ENCODE measurements at regions not wholly inside any gene's neighbourhood (a gene's known extent, or its start where the extent isn't known, plus 50 kb on each side); places are given as distances from the start of the nearest gene placed in this dataset.

GRCh38 chr4:108567831-108568230 is 52.5 kb upstream of the RPL34 start:
- DNase-seq (ENCODE audit: low read depth in 2 of 2, low spot score in 1 of 2): no peak

GRCh38 chr4:108561116-108561515 is 59.3 kb upstream of the RPL34 start:
- no peak for DNase-seq (ENCODE audit: low read depth in 2 of 2, low spot score in 1 of 2)

GRCh38 chr4:108560616-108561015 is 59.8 kb upstream of the RPL34 start:
- DNase-seq (ENCODE audit: low read depth in 2 of 2, low spot score in 1 of 2): no peak

DNA sequence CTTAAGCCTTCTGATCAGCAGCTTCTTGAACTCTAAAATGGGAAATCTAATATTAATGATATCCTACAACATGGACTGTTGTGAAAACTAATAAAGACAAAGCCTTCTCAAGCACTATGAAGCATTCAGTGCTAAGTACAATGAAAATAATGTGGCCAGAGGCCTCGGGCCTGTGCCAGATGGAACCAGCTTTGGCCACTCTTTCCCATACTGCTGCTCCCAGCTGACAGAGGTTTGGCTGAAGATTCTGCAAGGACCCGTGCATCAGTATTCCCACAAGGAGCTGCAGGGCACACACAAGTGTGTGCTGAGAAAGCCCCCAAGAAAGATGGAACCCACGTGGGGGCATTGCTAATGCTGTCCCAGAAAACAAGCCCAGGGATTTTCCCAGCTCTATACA is 60.5 kb upstream of the RPL34 start:
- no peak for DNase-seq (ENCODE audit: low read depth in 2 of 2, low spot score in 1 of 2)

- no peak for DNase-seq (ENCODE audit: low read depth in 2 of 2, low spot score in 1 of 2)
Observed at GRCh38 chr4:108559068-108559793, 61.1 kb upstream of the RPL34 start.

DNA sequence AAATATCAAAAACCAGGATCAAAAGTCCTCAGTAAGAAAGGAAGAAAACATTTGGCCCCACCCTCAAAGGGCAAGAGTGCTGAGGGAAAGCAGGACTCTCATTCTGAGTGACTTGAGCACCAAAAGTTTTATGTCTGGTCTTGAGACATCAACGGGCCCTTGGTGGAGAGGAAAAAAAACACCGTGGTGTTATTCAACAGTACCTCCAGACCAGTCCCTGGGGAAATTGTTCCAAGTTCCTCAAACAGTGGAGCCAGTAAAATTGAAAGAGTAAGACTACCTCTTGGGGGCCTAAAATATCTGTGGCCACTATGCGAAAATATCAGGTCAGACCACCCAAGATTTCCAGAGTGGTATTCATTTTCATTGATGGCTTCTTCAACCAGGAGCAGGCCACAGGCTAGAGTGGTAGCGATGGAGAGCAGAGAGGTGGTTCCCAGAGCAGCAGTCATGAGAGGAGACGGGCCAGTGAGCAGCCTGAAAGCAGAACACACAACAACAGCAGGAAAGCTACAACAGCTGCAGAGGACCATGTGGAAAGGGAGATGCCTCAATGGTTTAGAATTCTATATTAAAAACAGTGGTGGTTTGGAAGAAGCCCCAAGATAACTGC is 63.7 kb upstream of the RPL34 start:
- DNase-seq (ENCODE audit: low read depth in 2 of 2, low spot score in 1 of 2): no peak

DNA sequence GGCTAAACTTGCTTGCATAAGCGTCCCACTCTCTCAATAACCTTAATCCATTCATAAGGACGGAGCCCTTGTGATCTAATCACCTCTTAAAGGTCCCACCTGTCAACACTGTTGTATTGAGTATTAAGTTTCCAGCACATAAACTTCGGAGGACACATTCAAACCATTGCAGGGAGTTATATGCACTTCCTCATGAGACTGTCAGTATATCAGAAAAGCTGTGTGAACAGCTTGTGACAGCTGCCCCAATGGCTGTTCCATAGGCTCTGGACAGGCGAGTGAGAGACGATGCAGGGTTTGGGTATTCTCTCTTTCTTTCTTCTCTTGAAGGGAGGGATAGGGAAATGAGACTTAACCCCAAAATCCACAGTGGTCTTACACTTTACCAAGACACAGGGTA is 64.2 kb upstream of the RPL34 start:
- DNase-seq (ENCODE audit: low read depth in 2 of 2, low spot score in 1 of 2): no peak

DNA sequence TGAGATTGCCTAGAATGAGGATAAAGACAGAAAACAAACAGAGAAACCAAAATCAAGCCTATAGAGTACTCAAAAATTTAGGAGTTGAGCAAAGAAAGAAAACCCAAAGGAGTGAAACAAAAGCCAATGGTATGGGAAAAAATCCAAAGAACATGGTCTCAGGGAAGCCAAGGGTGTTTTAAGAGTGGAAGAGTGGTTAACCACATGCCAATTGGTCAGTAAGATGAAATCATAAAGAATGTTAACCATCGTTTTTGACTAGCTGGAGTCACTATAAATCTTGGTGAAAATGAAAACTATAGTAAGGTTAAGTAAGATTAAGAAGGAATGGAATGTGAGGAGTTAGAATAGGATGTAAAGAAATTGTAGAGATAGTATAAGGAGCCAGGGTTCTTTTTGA is 64.7 kb upstream of the RPL34 start:
- no peak for DNase-seq (ENCODE audit: low read depth in 2 of 2, low spot score in 1 of 2)

- no peak for DNase-seq (ENCODE audit: low read depth in 2 of 2, low spot score in 1 of 2)
Observed at GRCh38 chr4:108547682-108548081, 72.7 kb upstream of the RPL34 start.

- no peak for DNase-seq (ENCODE audit: low read depth in 2 of 2, low spot score in 1 of 2)
Observed at GRCh38 chr4:108546728-108547127, 73.6 kb upstream of the RPL34 start.

DNA sequence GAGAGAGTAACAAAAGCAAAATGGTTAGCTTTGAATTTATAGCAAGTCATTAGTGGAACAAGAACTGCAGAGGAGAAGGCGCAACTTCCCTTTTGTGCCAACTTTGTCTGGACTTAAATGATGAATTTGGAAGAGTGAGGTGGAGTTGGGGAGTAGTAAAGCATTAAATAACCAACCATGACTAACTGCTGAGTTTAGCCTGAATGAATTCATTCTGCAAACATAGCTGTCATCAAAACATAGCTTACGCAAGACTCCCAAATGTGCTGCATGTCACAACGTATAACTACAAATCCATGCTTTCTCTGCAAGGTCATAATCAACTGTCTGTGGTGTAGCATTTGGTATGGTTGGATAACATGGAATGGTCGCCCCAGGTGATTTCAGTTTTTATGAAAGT is 75.9 kb upstream of the RPL34 start:
- no peak for DNase-seq (ENCODE audit: low read depth in 2 of 2, low spot score in 1 of 2)

DNA sequence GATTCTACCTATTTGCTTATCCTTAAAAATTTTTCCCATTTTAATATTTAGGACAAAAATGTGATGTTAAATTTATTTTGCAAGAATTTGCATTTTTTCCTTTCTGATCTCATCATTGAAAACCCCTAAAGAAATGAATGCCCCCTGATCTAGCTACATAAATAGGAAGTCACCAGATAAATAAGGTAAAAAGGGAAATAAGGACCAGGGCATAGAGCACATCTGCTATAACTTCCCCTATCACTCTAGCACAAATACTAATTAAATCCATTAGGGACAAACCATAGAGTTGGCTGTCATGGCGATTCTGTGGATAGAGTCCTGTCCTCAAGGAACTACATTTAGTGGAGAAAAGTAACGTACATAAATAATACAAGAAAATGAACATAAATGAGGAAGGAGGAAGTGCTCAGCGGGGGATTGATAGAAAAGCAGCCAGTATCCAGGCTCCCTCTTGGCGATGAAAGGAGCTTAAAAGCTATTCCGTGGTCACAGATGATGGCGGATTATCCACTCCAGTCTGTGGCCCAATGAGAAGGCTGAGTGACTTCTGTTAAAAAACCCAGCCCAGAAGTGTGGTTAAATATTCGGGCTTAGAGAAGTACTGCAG is 76.9 kb upstream of the RPL34 start:
- no peak for DNase-seq (ENCODE audit: low read depth in 2 of 2, low spot score in 1 of 2)

DNA sequence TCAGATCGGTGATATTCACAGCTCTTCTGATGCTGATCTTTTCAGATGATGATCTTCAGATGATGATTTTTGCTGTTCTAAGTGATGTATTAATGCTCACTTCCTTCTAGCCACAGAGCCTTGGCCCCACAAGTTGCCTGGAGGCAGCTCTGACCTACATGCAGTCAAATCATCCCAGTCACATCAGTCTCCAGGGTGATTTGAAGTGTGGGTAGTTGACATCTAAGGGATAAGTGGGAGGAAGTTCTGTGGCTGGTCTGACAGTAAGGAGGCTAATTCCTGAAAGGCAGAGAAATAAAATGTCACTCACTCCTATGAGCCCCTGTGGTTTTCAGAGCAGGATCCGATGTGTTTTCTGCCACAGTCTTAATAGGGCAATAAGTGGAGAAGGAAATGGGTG is 79.8 kb upstream of the RPL34 start:
- DNase-seq (ENCODE audit: low read depth in 2 of 2, low spot score in 1 of 2): no peak

- no peak for DNase-seq (ENCODE audit: low read depth in 2 of 2, low spot score in 1 of 2)
Observed at GRCh38 chr4:108536577-108536976, 83.8 kb upstream of the RPL34 start.

DNA sequence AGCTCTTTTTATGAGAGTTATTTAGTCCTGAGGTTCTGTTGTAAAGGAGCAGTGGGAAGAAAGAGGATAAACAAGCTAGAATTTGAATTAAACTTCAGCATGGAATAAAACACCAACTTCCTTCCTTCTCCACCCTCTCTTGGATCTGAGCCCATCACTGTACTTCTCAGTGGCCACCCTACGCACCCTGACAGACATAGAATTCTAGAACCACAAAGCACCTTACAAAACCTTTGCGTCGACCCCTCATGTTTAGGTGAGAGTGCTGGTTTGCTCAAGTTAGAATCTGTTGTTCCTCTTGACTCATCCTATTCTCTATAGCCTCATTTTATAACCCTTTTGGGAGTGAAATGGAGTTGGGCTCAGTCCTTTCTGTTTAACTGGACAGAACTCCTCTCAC is 84.6 kb upstream of the RPL34 start:
- DNase-seq (ENCODE audit: low read depth in 2 of 2, low spot score in 1 of 2): no peak

DNA sequence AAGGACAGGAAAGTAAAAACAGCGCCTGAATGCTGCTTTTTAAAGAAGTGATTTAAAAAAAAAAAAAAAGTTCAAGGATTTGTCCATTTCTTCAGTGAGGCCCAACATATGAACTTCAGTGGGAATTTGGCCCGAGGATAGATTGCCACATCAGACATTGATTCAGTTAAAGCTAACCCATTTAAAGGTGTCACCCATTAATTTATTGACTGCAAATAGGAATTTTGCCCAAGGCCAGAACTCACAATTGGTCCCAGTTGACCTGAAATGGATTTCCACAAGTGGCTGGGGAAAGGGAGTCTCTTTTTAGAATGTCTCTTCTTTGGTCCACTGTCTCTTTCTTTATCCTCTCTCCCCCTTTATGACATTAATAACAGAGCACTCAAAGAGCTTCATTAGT is 86.5 kb upstream of the RPL34 start:
- no peak for DNase-seq (ENCODE audit: low read depth in 2 of 2, low spot score in 1 of 2)

- no peak for DNase-seq (ENCODE audit: low read depth in 2 of 2, low spot score in 1 of 2)
Observed at GRCh38 chr4:108533245-108533844, 87.0 kb upstream of the RPL34 start.

- DNase-seq (ENCODE audit: low read depth in 2 of 2, low spot score in 1 of 2): no peak
Observed at GRCh38 chr4:108532738-108533137, 87.6 kb upstream of the RPL34 start.

GRCh38 chr4:108532187-108532586 is 88.2 kb upstream of the RPL34 start:
- DNase-seq (ENCODE audit: low read depth in 2 of 2, low spot score in 1 of 2): no peak

DNA sequence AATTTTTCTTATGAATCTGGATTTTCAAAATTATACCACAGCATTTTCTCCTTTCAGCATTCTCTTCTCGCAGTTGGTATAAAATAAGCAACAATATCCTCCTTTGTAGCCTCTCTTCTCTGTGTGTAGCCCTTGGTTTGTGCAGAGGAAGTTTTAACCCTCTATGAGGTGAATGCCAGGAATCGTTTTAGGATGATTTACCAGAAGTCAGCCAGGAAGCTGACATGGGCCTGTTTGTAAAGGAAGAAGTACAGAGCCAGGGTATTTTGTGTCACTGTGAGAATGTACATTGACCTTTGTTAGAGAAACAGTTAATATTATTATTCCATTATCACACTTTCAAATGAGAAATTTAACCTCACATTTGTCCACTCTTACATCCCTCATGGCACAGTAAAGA is 88.9 kb upstream of the RPL34 start:
- DNase-seq (ENCODE audit: low read depth in 2 of 2, low spot score in 1 of 2): no peak

GRCh38 chr4:108529984-108530905 is 90.1 kb upstream of the RPL34 start:
- DNase-seq (ENCODE audit: low read depth in 2 of 2, low spot score in 1 of 2): no peak

All from stimulated activated CD8-positive, alpha-beta memory T cell treated with anti-CD3 and anti-CD28 coated beads, Interleukin-4, amount 100 ng/mL, for 1 hour (primary cell).